ENCODE measurements at regions not wholly inside any gene's neighbourhood (a gene's known extent, or its start where the extent isn't known, plus 50 kb on each side); places are given as distances from the start of the nearest gene placed in this dataset.
"Not testable (repeated sequence)": the region's sequence is repeated elsewhere in the genome, so short reads cannot be mapped to it uniquely, and the experiment has no call there.

- no peak for DNase-seq (ENCODE audit: low read depth)
These were observed 312.3 kb upstream of the LRRTM4 start for GRCh38 chr2:77834360-77835002.

GRCh38 chr2:77838441-77838840 is 316.3 kb upstream of the LRRTM4 start:
- DNase-seq (ENCODE audit: low read depth) = no peak

GRCh38 chr2:77839102-77839501 is 316.9 kb upstream of the LRRTM4 start:
- no peak for DNase-seq (ENCODE audit: low read depth)

GRCh38 chr2:77862120-77862519 is 339.9 kb upstream of the LRRTM4 start:
- DNase-seq (ENCODE audit: low read depth) = no peak

- DNase-seq (ENCODE audit: low read depth) = no peak
These were observed 342.2 kb upstream of the LRRTM4 start for GRCh38 chr2:77864426-77864825.

GRCh38 chr2:77866661-77867060 is 344.5 kb upstream of the LRRTM4 start:
- DNase-seq (ENCODE audit: low read depth) = no peak

- DNase-seq (ENCODE audit: low read depth) = no peak
These were observed 345.0 kb upstream of the LRRTM4 start for GRCh38 chr2:77867146-77867545.

GRCh38 chr2:77873506-77873905 is 351.3 kb upstream of the LRRTM4 start:
- DNase-seq (ENCODE audit: low read depth) = no peak

GRCh38 chr2:77900211-77900610 is 378.0 kb upstream of the LRRTM4 start:
- not testable (repeated sequence) for DNase-seq (ENCODE audit: low read depth)

GRCh38 chr2:77910136-77910535 is 388.0 kb upstream of the LRRTM4 start:
- no peak for DNase-seq (ENCODE audit: low read depth)

GRCh38 chr2:77920838-77921366 is 398.7 kb upstream of the LRRTM4 start:
- no peak for DNase-seq (ENCODE audit: low read depth)

- DNase-seq (ENCODE audit: low read depth) = no peak
These were observed 400.4 kb upstream of the LRRTM4 start for GRCh38 chr2:77922567-77922966.

- DNase-seq (ENCODE audit: low read depth) = no peak
These were observed 415.2 kb upstream of the LRRTM4 start for GRCh38 chr2:77937366-77937765.

- no peak for DNase-seq (ENCODE audit: low read depth)
These were observed 416.3 kb upstream of the LRRTM4 start for GRCh38 chr2:77938462-77938861.

- no peak for DNase-seq (ENCODE audit: low read depth)
These were observed 417.2 kb upstream of the LRRTM4 start for GRCh38 chr2:77939370-77939769.

- DNase-seq (ENCODE audit: low read depth) = no peak
These were observed 417.6 kb upstream of the LRRTM4 start for GRCh38 chr2:77939801-77940200.

- DNase-seq (ENCODE audit: low read depth) = no peak
These were observed 432.8 kb upstream of the LRRTM4 start for GRCh38 chr2:77954931-77955330.

- no peak for DNase-seq (ENCODE audit: low read depth)
These were observed 440.8 kb upstream of the LRRTM4 start for GRCh38 chr2:77962943-77963342.

- DNase-seq (ENCODE audit: low read depth) = no peak
These were observed 455.4 kb upstream of the LRRTM4 start for GRCh38 chr2:77977471-77978063.

- no peak for DNase-seq (ENCODE audit: low read depth)
These were observed 473.0 kb upstream of the LRRTM4 start for GRCh38 chr2:77995161-77995560.

GRCh38 chr2:77999376-77999775 is 477.2 kb upstream of the LRRTM4 start:
- no peak for DNase-seq (ENCODE audit: low read depth)

GRCh38 chr2:78009289-78009688 is 487.1 kb upstream of the LRRTM4 start:
- DNase-seq (ENCODE audit: low read depth) = no peak

GRCh38 chr2:78011251-78011650 is 489.1 kb upstream of the LRRTM4 start:
- no peak for DNase-seq (ENCODE audit: low read depth)

- DNase-seq (ENCODE audit: low read depth) = no peak
These were observed 498.3 kb upstream of the LRRTM4 start for GRCh38 chr2:78020491-78020890.
